Neutrophil (primary cell): ENCODE measurements at regions not wholly inside any gene's neighbourhood (a gene's known extent, or its start where the extent isn't known, plus 50 kb on each side); places are given as distances from the start of the nearest gene placed in this dataset.

Experiments used
- H3K27ac ChIP-seq: fragments of 200-600 bp; sonication (generic); 2 replicates; pipeline ENCODE4 v1.5.1; 2016; ENCODE audit warnings: mild to moderate bottlenecking, moderate library complexity
- H3K27me3 ChIP-seq: fragments of 200-600 bp; sonication (generic); 2 replicates; pipeline ENCODE4 v1.6.0; 2016; ENCODE audit warnings: mild to moderate bottlenecking
- H3K36me3 ChIP-seq: fragments of 200-600 bp; sonication (generic); 2 replicates; pipeline ENCODE4 v1.5.1; 2017
- H3K4me1 ChIP-seq, 2 experiments: fragments of 200-600 bp in 1 of 2; sonication (generic) in 1 of 2; 1 replicate in 1 of 2; 2 replicates in 1 of 2; pipeline versions ENCODE4 v1.5.1 to v1.6.1; 2013 to 2016; ENCODE audit warnings: low read depth in 1 of 2, low read length in 1 of 2, mild to moderate bottlenecking in 1 of 2, moderate library complexity in 1 of 2; ENCODE audit not compliant: control insufficient read depth in 1 of 2, insufficient read depth in 1 of 2
- H3K4me3 ChIP-seq, 2 experiments: fragments of 200-600 bp in 1 of 2; sonication (generic) in 1 of 2; 1 replicate in 1 of 2; 2 replicates in 1 of 2; pipeline ENCODE4 v1.5.1; 2013 to 2016; ENCODE audit warnings: low read depth in 1 of 2, low read length in 1 of 2, mild to moderate bottlenecking in 1 of 2, moderate library complexity in 1 of 2
- H3K9me3 ChIP-seq: fragments of 200-600 bp; sonication (generic); 2 replicates; pipeline ENCODE4 v1.5.1; 2016
- TF ChIP-seq, protein P1 (sequence below): fragments of 200-600 bp; sonication (generic); IDR thresholded peaks from 2 replicates; pipeline ENCODE4 v1.5.1; 2016; ENCODE audit warnings: antibody characterized with exemption

DNA sequence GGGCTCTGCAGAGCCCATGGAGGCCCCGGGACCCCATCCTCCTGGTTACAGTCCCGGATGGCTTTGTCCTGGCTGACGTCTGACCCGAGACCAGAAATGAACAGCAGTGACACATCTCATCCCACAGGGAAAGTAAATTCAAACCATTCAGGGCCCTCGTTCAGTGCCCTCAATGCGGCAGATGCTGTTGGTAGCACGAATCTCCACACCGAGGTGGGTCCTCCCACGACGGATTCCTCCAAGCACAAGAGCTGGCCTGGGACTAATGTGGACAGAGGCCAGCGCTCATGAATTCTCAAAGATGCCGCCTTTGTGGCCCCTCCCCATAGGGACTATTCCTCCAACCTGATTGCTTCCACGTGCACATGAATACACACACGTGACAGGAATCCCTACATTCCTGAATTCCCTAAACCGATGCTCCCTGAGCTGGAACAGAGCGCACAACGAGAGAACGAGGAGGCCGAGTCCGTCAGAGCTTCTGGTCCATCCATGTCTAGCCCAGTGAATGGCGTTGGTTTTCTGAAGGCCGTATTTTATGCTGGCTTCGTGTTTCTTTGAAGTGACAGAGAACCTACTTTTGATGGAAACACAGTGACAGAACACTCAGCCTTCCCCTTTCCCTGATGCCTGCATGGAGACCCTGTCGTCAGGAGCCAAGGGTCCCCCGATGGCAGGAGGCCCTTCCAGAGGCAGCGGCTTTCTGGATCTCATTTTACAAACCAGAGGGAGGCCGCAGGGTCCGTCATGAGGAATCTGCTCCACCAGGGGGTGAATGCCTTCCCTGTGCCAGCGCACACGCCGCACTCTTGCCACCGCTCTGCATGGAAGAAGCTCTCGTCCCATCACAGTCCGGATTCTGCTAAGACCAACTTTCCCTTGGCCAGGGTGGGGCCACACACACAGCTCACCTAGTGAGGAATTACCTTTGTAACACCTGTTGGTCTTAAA lies 64.3 kb upstream of the SNTG2 start:
- Histone ChIP-seq H3K4me3 (no peak overlapping the region), H3K4me1 (no peaks in the 10 kb centered on the region), H3K27me3 (peaks cover 5% of the 10 kb centered on the region), H3K36me3 (no peaks in the 10 kb centered on the region), H3K9me3 (no peaks in the 10 kb centered on the region), H3K27ac (no peak overlapping the region)
- TF ChIP-seq, protein P1, sequence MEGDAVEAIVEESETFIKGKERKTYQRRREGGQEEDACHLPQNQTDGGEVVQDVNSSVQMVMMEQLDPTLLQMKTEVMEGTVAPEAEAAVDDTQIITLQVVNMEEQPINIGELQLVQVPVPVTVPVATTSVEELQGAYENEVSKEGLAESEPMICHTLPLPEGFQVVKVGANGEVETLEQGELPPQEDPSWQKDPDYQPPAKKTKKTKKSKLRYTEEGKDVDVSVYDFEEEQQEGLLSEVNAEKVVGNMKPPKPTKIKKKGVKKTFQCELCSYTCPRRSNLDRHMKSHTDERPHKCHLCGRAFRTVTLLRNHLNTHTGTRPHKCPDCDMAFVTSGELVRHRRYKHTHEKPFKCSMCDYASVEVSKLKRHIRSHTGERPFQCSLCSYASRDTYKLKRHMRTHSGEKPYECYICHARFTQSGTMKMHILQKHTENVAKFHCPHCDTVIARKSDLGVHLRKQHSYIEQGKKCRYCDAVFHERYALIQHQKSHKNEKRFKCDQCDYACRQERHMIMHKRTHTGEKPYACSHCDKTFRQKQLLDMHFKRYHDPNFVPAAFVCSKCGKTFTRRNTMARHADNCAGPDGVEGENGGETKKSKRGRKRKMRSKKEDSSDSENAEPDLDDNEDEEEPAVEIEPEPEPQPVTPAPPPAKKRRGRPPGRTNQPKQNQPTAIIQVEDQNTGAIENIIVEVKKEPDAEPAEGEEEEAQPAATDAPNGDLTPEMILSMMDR: no peak

DNA sequence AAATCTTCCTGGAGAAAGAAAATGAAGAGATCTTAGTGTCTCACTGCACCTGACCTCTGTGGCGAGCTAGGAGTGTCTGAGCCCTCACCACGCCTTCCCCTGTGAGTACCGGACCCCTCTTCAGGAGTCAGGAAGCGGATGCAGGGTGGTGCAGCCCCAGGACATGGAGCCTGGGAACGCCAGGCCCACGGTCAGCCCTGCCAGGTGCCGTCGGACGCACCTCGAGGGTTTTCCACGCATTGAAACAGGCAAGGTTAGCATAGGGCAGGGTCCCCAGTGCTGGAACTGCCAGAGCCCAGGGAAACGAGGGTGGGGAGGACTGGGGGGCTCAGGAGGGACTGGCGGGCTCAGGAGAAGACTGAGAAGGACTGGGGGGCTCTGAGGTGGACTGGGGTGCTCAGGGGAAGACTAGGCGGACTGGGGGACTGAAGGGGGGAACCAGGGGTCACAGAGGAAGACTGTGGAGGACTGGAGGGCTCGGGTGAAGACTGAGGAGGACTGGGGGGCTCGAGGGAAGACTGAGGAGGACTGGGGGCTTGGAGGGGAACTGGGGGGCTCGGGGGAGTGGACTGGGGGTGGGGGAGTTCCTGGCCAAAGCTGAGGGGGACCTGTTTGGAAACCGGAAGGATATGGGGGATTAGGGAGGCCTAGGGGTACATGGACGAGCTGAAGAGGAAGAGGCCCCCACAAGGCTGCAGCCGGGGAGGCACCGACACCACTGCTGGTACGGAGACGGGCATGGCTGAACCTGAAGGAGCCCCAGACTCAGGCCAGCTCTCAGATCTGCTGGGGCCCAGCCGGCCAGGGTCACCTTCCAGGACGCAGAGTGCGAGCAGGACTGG lies 65.2 kb upstream of the SNTG2 start:
- Histone ChIP-seq H3K27me3 (peaks cover 5% of the 10 kb centered on the region), H3K4me1 (no peaks in the 10 kb centered on the region), H3K27ac (no peak overlapping the region), H3K4me3 (no peak overlapping the region), H3K9me3 (no peaks in the 10 kb centered on the region), H3K36me3 (no peaks in the 10 kb centered on the region)
- TF ChIP-seq, protein P1: no peak

DNA sequence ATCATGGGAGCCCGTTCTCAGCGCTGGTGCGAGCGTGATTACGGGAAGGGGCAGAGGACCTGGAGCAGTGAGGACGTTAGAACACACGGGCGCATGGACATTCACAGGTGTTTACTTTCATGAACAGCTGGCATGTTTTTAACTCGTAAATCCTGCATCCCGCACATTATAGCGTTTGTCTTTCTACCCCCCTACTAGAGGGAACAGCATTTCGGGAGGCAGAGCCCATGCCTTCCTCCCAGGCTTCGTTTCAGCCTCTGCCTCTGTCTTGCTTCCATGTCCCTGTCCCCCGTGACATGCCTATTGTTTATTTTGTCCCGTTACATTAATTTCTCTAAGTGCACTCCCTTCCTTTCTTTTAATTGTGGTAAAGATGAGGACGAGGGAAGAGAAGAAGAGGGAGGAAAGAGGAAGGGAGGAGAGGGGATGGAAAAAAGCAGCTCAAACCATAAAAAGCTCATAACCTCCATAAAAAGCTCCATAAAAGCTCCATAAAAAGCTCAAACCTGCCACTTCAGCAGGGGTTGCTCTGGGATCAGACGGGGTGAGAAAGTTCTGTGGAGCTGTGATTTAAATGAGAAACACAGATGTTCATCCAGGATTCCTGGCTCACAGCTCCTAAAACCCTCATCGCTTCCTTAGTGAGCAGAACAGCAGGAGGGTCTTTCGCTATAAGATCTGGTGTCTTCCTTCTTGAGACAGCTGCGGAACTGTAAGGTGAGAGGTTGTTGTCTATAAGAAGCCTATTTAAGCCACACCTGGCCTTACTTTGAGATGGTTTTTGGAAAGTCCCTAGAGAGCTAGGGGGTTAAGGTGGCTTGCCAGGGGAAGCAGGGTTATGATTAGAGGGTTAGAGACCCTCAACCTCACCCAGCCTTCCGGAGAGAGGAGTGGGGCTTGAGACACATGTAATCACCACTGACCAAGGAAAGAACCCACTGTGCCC lies 66.6 kb upstream of the SNTG2 start:
- H3K27me3 ChIP-seq: peaks cover 5% of the 10 kb centered on the region
- H3K4me1 ChIP-seq: no peaks in the 10 kb centered on the region
- H3K27ac ChIP-seq: no peak overlapping the region
- H3K4me3 ChIP-seq: no peak overlapping the region
- H3K9me3 ChIP-seq: no peaks in the 10 kb centered on the region
- TF ChIP-seq, protein P1: no peak
- H3K36me3 ChIP-seq: no peaks in the 10 kb centered on the region

DNA sequence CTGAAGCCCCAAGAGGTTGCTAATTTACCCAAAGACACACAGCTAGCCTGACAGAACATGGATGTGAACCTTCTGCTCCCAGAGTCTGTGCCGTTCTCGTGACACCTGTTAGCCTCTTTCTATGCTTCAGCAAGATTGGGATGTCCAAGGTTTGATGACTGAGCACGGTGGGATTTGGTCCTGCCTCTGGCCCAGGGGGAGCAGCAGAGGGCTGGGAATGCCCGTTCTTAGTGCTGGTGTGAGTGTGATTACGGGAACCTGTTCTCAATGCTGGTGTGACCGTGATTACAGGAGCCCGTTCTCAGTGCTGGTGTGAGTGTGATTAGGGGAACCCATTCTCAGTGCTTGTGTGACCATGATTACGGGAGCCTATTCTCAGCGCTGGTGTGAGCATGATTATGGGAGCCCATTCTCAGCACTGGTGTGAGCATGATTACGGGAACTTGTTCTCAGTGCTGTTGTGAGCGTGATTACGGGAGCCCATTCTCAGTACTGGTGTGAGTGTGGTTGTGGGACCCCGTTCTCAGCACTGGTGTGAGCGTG lies 67.3 kb upstream of the SNTG2 start:
- TF ChIP-seq, protein P1: no peak
- Histone ChIP-seq H3K9me3 (no peaks in the 10 kb centered on the region), H3K4me3 (no peak overlapping the region)

More for the DNA sequence above, 67.3 kb upstream of the SNTG2 start:
- Histone ChIP-seq H3K36me3 (no peaks in the 10 kb centered on the region), H3K27me3 (peaks cover 5% of the 10 kb centered on the region), H3K27ac (no peak overlapping the region), H3K4me1 (no peaks in the 10 kb centered on the region)
